ENCODE measurements at regions not wholly inside any gene's neighbourhood (a gene's known extent, or its start where the extent isn't known, plus 50 kb on each side); places are given as distances from the start of the nearest gene placed in this dataset.

DNA sequence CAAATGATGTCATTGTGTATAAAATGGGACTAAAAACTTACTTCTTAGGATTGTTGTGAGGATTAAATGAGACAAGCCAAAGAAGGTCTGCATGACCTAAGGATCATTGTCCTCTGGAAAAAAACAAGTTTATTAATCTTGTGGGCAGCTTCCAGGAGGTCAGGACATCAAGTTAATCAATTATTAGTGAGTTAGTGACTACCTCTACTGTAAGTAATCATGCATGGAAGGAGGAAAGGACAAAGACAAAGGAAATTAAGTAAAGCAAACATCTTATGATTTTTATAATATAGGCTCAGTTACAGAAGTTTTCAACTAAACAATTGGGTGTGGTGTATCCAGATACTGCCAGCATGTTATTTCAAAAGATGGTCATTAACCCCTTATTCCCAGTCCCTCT lies 129.3 kb upstream of the TUT7 start:
- Histone ChIP-seq H3K4me2 (ENCODE audit: insufficient read depth, low read length) (no peak overlapping the region), H3K4me3 (no peak overlapping the region), H3K4me1 (replicated peaks in 1 of 2; ENCODE audit: control insufficient read depth in 2 of 2, insufficient read depth in 2 of 2, low read length in 2 of 2) (no peaks in the 10 kb centered on the region), H3K9me3 (replicated peaks; ENCODE audit: control insufficient read depth, insufficient read depth, low read depth, low read length) (no peaks in the 10 kb centered on the region), H2AFZ (ENCODE audit: low read depth, low read length) (no peak overlapping the region), H4K20me1 (replicated peaks; ENCODE audit: control insufficient read depth, insufficient read depth, low read length) (no peaks in the 10 kb centered on the region), H3K9me1 (ENCODE audit: control insufficient read depth, insufficient read depth, low read length) (no peaks in the 10 kb centered on the region), H3K9ac (ENCODE audit: insufficient read depth in 1 of 2, low read depth in 2 of 2, low read length in 2 of 2) (no peak overlapping the region), H3K27me3 (ENCODE audit: control insufficient read depth in 2 of 2, insufficient read depth in 2 of 2, low read length in 2 of 2) (no peaks in the 10 kb centered on the region), H3K79me2 (ENCODE audit: control insufficient read depth, insufficient read depth, low read length) (no peaks in the 10 kb centered on the region), H3K27ac (ENCODE audit: extremely low read depth, low read depth, low read length) (no peak overlapping the region), H3K36me3 (ENCODE audit: control insufficient read depth, insufficient read depth, low read length) (no peaks in the 10 kb centered on the region)
- CTCF ChIA-PET (ENCODE audit: low intra/inter-chr PET ratio): no interaction called here
- in situ Hi-C loops (cut with MboI) (loop anchor here (10.0 kb wide), 1 partner anchor 841 kb away; no protein-coding TSS in a partner anchor), intact Hi-C loops (cut with micrococcal nuclease) (loop anchor here (10.0 kb wide), 1 partner anchor 49 kb away; no protein-coding TSS in a partner anchor)
- BruUV-seq (replicated peaks): no TSS peak
- FAIRE-seq (no peak), DNase-seq (ENCODE audit: extremely low read depth in 1 of 4, low spot score in 3 of 4) (no peak), ATAC-seq (no peak)
- POLR2A ChIA-PET: no interaction called here
- TF ChIP-seq, protein P1, sequence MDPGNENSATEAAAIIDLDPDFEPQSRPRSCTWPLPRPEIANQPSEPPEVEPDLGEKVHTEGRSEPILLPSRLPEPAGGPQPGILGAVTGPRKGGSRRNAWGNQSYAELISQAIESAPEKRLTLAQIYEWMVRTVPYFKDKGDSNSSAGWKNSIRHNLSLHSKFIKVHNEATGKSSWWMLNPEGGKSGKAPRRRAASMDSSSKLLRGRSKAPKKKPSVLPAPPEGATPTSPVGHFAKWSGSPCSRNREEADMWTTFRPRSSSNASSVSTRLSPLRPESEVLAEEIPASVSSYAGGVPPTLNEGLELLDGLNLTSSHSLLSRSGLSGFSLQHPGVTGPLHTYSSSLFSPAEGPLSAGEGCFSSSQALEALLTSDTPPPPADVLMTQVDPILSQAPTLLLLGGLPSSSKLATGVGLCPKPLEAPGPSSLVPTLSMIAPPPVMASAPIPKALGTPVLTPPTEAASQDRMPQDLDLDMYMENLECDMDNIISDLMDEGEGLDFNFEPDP (CRISPR knock-in tag; IDR thresholded peaks at IDR 0.05): no peak
- TF ChIP-seq SRSF9 (IDR thresholded peaks at IDR 0.05; ENCODE audit: borderline replicate concordance, low read depth, low read length) (no peak), HEY1 (CRISPR knock-in tag; IDR thresholded peaks at IDR 0.05; ENCODE audit: borderline replicate concordance) (no peak), HDGF (IDR thresholded peaks at IDR 0.05) (no peak), ZNF347 (CRISPR knock-in tag; IDR thresholded peaks at IDR 0.05; ENCODE audit: low read depth) (no peak), ETS2 (tag; IDR thresholded peaks at IDR 0.05; ENCODE audit: borderline replicate concordance, poor library complexity, severe bottlenecking) (no peak)
- TF ChIP-seq, protein P2, sequence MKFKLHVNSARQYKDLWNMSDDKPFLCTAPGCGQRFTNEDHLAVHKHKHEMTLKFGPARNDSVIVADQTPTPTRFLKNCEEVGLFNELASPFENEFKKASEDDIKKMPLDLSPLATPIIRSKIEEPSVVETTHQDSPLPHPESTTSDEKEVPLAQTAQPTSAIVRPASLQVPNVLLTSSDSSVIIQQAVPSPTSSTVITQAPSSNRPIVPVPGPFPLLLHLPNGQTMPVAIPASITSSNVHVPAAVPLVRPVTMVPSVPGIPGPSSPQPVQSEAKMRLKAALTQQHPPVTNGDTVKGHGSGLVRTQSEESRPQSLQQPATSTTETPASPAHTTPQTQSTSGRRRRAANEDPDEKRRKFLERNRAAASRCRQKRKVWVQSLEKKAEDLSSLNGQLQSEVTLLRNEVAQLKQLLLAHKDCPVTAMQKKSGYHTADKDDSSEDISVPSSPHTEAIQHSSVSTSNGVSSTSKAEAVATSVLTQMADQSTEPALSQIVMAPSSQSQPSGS (CRISPR knock-in tag; IDR thresholded peaks at IDR 0.05): no peak
- TF ChIP-seq, protein P3, sequence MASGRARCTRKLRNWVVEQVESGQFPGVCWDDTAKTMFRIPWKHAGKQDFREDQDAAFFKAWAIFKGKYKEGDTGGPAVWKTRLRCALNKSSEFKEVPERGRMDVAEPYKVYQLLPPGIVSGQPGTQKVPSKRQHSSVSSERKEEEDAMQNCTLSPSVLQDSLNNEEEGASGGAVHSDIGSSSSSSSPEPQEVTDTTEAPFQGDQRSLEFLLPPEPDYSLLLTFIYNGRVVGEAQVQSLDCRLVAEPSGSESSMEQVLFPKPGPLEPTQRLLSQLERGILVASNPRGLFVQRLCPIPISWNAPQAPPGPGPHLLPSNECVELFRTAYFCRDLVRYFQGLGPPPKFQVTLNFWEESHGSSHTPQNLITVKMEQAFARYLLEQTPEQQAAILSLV (tag; IDR thresholded peaks at IDR 0.05): no peak
- TF ChIP-seq, protein P4, sequence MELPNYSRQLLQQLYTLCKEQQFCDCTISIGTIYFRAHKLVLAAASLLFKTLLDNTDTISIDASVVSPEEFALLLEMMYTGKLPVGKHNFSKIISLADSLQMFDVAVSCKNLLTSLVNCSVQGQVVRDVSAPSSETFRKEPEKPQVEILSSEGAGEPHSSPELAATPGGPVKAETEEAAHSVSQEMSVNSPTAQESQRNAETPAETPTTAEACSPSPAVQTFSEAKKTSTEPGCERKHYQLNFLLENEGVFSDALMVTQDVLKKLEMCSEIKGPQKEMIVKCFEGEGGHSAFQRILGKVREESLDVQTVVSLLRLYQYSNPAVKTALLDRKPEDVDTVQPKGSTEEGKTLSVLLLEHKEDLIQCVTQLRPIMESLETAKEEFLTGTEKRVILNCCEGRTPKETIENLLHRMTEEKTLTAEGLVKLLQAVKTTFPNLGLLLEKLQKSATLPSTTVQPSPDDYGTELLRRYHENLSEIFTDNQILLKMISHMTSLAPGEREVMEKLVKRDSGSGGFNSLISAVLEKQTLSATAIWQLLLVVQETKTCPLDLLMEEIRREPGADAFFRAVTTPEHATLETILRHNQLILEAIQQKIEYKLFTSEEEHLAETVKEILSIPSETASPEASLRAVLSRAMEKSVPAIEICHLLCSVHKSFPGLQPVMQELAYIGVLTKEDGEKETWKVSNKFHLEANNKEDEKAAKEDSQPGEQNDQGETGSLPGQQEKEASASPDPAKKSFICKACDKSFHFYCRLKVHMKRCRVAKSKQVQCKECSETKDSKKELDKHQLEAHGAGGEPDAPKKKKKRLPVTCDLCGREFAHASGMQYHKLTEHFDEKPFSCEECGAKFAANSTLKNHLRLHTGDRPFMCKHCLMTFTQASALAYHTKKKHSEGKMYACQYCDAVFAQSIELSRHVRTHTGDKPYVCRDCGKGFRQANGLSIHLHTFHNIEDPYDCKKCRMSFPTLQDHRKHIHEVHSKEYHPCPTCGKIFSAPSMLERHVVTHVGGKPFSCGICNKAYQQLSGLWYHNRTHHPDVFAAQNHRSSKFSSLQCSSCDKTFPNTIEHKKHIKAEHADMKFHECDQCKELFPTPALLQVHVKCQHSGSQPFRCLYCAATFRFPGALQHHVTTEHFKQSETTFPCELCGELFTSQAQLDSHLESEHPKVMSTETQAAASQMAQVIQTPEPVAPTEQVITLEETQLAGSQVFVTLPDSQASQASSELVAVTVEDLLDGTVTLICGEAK (IDR thresholded peaks at IDR 0.05): no peak
- TF ChIP-seq, protein P4 (CRISPR knock-in tag; IDR thresholded peaks at IDR 0.05): no peak

All from K562 (cell line).